Sigmoid colon (tissue), 6 donors: ENCODE measurements at regions not wholly inside any gene's neighbourhood (a gene's known extent, or its start where the extent isn't known, plus 50 kb on each side); places are given as distances from the start of the nearest gene placed in this dataset.

ENCODE experiments used
- DNase-seq: peaks from one replicate; pipeline ENCODE4 v3.0.0-alpha.2; 2019
- H3K27ac ChIP-seq, 4 donors: fragments of 200-600 bp; sonication (generic); one replicate each; pipeline ENCODE4 v1.5.1; 2016 to 2019; ENCODE audit warnings: mild to moderate bottlenecking in 1 of 4
- H3K27me3 ChIP-seq, 3 donors: fragments of 200-600 bp; sonication (generic); one replicate each; pipeline ENCODE4 v1.5.1; 2019; ENCODE audit warnings: mild to moderate bottlenecking in 1 of 3
- H3K36me3 ChIP-seq, 4 donors: fragments of 200-600 bp; sonication (generic); one replicate each; pipeline ENCODE4 v1.5.1; 2016 to 2019
- H3K4me1 ChIP-seq, 4 donors: fragments of 200-600 bp; sonication (generic); one replicate each; pipeline ENCODE4 v1.5.1; 2017 to 2019
- H3K4me3 ChIP-seq, 4 donors: fragments of 200-600 bp; sonication (generic); one replicate each; pipeline ENCODE4 v1.5.1; 2017 to 2019; ENCODE audit warnings: mild to moderate bottlenecking in 2 of 4, moderate library complexity in 1 of 4
- H3K9me3 ChIP-seq, 4 donors: fragments of 200-600 bp in 3 of 4; sonication (generic) in 3 of 4; one replicate each; pipeline versions ENCODE4 v1.5.1 to v1.6.1; 2013 to 2019
- EP300 ChIP-seq, 4 donors: sonication (generic); formaldehyde crosslinking; IDR thresholded peaks; one replicate each; pipeline ENCODE4 v1.6.1; 2017; ENCODE audit warnings: antibody characterized with exemption in 4 of 4
- POLR2A ChIP-seq, 2 donors: fragments of 450-650 bp; IDR thresholded peaks; one replicate each; pipeline ENCODE4 v1.6.1; 2016; ENCODE audit warnings: antibody characterized with exemption in 2 of 2, mild to moderate bottlenecking in 2 of 2, moderate library complexity in 2 of 2
- POLR2AphosphoS5 ChIP-seq, 4 donors: sonication (generic); formaldehyde crosslinking; IDR thresholded peaks; one replicate each; pipeline ENCODE4 v1.6.1; 2017; ENCODE audit warnings: antibody characterized with exemption in 4 of 4
- WGBS, 2 donors: extraction: QIAGEN DNeasy Blood & Tissue Kit; methylation state at CpG; one replicate each; pipeline ENCODE4 v1.1.7; 2013; 5-methylcytosine and 5-hydroxymethylcytosine counted together
- intact Hi-C: fragments of 100-400 bp; cut with DNase I; formaldehyde crosslinking; loops from one replicate; pipeline ENCODE4 v1.15.1; 2023
- TF ChIP-seq, protein P1 (sequence below), 4 experiments: fragments of 450-650 bp in 3 of 4; fragments of 200-600 bp in 1 of 4; IDR thresholded peaks; one replicate each; pipeline ENCODE4 v1.5.1; 2016 to 2019; ENCODE audit warnings: antibody characterized with exemption in 4 of 4, mild to moderate bottlenecking in 3 of 4, moderate library complexity in 2 of 4
- donor health status: healthy with polysubstance abuse.
- donor health status: healthy.

DNA sequence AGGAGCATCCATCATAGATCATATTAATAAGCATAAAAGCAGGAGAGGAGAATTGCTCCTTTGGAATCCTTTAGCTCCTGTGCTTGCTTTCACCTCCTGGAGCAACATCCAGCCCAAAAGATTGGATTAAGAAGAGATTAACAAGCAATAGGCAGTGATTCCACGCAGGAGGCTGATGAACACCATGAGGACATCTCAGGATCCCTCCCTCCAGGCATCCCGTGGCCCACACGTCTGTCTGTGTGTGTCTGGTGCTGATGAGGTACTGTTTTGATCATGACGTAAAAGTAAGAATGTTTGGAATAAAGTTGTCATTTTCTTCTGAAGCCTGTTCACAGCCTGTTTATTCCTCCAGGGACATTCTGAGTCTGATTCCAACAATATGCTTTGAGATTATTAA, 185.5 kb upstream of the MYLIP start:
- intact Hi-C loops: no loop called here
- Histone ChIP-seq H3K27ac (no peak overlapping the region), H3K36me3 (no peaks in the 10 kb centered on the region), H3K4me1 (no peaks in the 10 kb centered on the region), H3K4me3 (no peak overlapping the region), H3K27me3 (no peaks in the 10 kb centered on the region), H3K9me3 (no peaks in the 10 kb centered on the region)
- no peak for DNase-seq
- 85 to 89% methylated on average over 4 of the region's 4 CpGs for WGBS, 2 donors
- TF ChIP-seq EP300 (IDR thresholded peaks at IDR 0.05) (no peak), POLR2AphosphoS5 (IDR thresholded peaks at IDR 0.05) (no peak), POLR2A (IDR thresholded peaks at IDR 0.05) (no peak)
- TF ChIP-seq, protein P1, sequence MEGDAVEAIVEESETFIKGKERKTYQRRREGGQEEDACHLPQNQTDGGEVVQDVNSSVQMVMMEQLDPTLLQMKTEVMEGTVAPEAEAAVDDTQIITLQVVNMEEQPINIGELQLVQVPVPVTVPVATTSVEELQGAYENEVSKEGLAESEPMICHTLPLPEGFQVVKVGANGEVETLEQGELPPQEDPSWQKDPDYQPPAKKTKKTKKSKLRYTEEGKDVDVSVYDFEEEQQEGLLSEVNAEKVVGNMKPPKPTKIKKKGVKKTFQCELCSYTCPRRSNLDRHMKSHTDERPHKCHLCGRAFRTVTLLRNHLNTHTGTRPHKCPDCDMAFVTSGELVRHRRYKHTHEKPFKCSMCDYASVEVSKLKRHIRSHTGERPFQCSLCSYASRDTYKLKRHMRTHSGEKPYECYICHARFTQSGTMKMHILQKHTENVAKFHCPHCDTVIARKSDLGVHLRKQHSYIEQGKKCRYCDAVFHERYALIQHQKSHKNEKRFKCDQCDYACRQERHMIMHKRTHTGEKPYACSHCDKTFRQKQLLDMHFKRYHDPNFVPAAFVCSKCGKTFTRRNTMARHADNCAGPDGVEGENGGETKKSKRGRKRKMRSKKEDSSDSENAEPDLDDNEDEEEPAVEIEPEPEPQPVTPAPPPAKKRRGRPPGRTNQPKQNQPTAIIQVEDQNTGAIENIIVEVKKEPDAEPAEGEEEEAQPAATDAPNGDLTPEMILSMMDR (IDR thresholded peaks at IDR 0.05): no peak

DNA sequence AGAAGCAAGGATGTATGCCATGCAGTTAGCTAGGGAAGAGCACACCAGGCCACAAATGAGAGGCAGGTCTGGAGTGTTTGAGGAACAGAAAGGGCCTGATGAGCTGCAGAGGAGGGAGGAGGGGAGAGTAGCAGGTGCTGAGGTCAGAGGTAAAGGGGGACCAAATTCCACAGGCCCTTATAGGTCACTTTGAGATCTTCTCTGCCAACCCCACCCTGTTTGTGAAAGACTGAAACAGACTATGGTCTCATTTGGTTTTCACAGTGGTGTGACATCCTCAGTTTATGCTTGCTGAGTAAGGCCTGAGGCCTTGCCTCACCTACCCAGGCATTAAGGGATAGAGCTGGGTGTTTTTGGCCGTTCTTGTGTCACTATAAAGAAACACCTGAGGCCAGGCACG, 187.7 kb upstream of the MYLIP start:
- intact Hi-C loops: no loop called here
- Histone ChIP-seq H3K4me3 (no peak overlapping the region), H3K27me3 (no peaks in the 10 kb centered on the region), H3K9me3 (no peaks in the 10 kb centered on the region), H3K27ac (no peak overlapping the region), H3K36me3 (no peaks in the 10 kb centered on the region), H3K4me1 (no peaks in the 10 kb centered on the region)
- DNase-seq: no peak
- no peak for TF ChIP-seq POLR2AphosphoS5 (IDR thresholded peaks at IDR 0.05)
- TF ChIP-seq EP300 (IDR thresholded peaks at IDR 0.05): no peak
- TF ChIP-seq, protein P1 (IDR thresholded peaks at IDR 0.05): no peak
- TF ChIP-seq POLR2A (IDR thresholded peaks at IDR 0.05): no peak
- 88% methylated on average over 2 of the region's 2 CpGs for WGBS, 2 donors

DNA sequence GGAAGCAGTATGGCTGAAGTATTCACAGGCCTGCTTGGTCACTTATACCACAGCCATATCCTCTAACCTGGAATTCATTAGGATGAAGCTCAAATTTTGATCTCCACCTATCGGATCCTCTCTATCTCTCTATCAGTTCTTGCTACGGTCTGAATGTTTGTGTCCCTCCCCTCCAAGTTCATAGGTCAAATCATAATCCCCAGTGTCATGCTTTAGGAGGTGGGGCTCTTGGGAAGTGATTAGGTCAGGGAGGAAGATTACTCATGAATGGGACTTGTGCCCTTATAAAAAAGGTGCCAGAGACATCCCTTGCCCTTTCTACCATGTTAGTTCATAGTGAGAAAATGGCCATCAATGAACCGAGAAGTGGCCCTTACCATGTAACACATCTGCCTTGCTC, 190.8 kb upstream of the MYLIP start:
- Histone ChIP-seq H3K4me1 (no peaks in the 10 kb centered on the region), H3K4me3 (no peak overlapping the region), H3K9me3 (no peaks in the 10 kb centered on the region), H3K27ac (no peak overlapping the region), H3K36me3 (no peaks in the 10 kb centered on the region), H3K27me3 (no peaks in the 10 kb centered on the region)
- 86 to 94% methylated on average over 3 of the region's 3 CpGs for WGBS, 2 donors
- intact Hi-C loops: no loop called here
- no peak for DNase-seq
- TF ChIP-seq POLR2AphosphoS5 (IDR thresholded peaks at IDR 0.05) (no peak), EP300 (IDR thresholded peaks at IDR 0.05) (no peak), POLR2A (IDR thresholded peaks at IDR 0.05) (no peak)
- TF ChIP-seq, protein P1 (IDR thresholded peaks at IDR 0.05): no peak

DNA sequence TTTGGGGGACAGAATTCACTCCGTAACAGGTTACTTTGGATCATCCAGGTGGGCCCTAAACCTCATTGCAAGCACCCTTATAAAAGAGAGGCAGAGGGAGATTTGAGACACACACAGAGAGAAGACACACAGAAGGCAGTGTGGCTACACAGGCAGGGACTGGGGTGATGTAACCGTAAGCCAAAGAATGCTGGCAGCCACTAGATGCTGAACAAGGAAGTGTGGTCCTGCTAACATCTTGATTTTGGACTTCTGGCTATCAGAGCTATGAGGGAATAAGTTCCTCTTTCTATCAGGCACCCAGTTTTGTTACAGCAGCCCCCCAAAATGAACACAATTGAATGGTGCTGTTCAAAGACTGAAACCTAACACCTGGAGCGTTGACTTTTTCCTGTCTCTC, 191.3 kb upstream of the MYLIP start:
- Histone ChIP-seq H3K9me3 (no peaks in the 10 kb centered on the region), H3K36me3 (no peaks in the 10 kb centered on the region), H3K27ac (no peak overlapping the region), H3K4me3 (no peak overlapping the region), H3K4me1 (no peaks in the 10 kb centered on the region), H3K27me3 (no peaks in the 10 kb centered on the region)
- intact Hi-C loops: no loop called here
- TF ChIP-seq POLR2AphosphoS5 (IDR thresholded peaks at IDR 0.05) (no peak), POLR2A (IDR thresholded peaks at IDR 0.05) (no peak), EP300 (IDR thresholded peaks at IDR 0.05) (no peak)
- TF ChIP-seq, protein P1 (IDR thresholded peaks at IDR 0.05): no peak
- WGBS, 2 donors: 94 to 96% methylated on average over 3 of the region's 3 CpGs
- DNase-seq: no peak

- 40 to 59% methylated on average over 1 of the region's 1 CpG for WGBS, 2 donors
- Histone ChIP-seq H3K9me3 (no peaks in the 10 kb centered on the region), H3K36me3 (no peaks in the 10 kb centered on the region), H3K27me3 (no peaks in the 10 kb centered on the region), H3K27ac (no peak overlapping the region), H3K4me1 (no peaks in the 10 kb centered on the region), H3K4me3 (no peak overlapping the region)
- DNase-seq: no peak
- intact Hi-C loops: no loop called here
- no peak for TF ChIP-seq POLR2AphosphoS5 (IDR thresholded peaks at IDR 0.05)
Observed at GRCh38 chr6:15936503-15936902, 192.4 kb upstream of the MYLIP start.
